DMS114 treated with DMSO at 0.1 percent for 48 hours (cell line): ENCODE measurements at regions not wholly inside any gene's neighbourhood (a gene's known extent, or its start where the extent isn't known, plus 50 kb on each side); places are given as distances from the start of the nearest gene placed in this dataset.

ENCODE experiments used
- DNase-seq: peaks from one replicate; lab custom pipeline; 2025; ENCODE audit not compliant: unreplicated experiment; lab: John Stamatoyannopoulos, UW

DNA sequence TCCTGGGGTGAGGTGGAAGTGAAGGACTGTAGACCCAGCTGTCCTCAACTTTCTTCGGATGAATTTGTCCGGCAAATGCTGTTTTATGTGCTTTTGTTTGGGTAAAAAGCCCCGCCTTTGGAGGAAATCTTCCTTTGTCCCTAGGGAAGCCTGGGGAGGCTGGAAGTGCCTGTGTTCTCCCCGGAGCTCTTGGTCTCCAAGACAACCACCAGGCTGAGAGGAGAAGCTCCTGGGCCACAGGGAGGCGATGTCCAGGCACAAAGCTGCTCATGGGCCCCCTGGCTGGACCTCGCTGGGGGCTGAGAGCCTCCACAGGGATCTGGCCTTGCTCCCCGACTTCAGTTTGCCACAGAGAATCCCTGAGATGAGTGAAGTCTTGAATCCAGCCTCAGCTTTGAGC, 293.1 kb upstream of the N4BP1 start:
- no peak for DNase-seq

DNA sequence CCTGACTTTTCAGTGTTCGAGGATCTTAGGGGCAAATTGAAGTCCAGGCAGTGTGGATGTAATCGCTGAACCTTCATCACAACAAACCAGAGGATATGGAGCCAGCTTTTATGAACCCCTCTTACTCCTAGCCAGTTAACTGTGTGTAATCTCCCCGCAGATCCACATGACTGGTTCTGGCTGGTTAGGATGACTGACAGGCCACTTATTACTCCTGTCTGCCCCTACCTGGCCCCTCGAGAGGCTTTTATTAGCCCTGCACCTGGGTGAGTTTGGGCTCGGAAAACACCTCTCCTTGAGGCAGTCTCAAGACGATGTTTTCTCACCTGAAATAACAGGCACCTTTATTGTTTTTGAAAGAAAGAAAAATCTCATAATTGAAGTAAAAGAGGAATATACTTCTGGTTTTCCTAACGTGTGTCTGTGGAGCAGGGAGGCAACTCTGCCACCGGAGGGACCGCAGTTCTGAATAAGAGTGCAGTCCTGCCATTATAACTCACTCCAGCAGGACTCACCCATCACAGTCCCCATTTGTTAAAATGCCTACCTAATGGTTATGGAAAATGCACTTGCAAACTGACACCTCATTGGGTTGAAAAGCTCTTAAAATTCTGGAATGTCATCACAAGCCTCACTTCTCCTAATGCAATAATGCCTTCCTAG, 291.9 kb upstream of the N4BP1 start:
- no peak for DNase-seq

DNA sequence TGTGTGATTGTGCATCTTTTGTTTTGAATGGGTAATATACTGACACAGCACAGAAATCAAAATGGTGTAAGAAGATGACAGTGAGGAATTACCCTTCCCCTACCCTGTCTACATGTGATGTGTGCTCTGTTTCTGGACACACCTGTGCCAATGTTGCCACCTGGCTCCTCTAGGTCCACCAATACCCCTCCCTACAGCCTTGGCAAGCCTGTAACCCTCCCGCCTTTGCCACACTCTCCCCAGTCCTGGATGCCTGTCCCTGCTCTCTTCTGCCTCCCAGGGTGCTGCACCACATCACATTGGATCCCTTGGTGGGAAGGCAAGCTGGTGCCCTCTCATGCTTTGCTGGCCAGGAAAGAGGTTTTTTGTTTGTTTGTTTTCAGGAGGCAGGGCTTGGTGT, 289.5 kb upstream of the N4BP1 start:
- DNase-seq: no peak

DNA sequence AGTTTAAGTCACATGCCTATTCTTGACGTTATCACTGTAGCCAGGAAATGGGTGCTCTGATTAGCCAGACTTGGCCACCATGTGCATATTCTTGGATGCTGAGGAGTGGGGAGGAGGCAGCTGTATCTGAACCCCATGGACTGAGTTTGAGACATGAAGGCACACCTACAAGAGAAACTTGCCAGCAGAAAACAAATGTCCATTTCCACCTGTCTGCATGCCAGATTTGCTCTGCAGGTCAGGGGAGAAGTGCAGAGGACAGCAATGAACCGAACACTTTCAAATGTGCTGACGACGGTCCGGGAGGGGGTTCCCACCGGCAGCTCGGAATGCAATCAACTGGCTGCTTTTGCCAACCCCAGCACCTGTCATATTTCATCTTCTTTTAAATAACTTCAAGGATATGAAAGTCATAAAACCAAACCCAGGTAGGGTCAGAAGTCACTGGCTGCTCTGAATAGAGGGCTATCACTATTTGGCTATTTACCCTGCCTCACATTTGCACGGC, 287.8 kb upstream of the N4BP1 start:
- no peak for DNase-seq

DNA sequence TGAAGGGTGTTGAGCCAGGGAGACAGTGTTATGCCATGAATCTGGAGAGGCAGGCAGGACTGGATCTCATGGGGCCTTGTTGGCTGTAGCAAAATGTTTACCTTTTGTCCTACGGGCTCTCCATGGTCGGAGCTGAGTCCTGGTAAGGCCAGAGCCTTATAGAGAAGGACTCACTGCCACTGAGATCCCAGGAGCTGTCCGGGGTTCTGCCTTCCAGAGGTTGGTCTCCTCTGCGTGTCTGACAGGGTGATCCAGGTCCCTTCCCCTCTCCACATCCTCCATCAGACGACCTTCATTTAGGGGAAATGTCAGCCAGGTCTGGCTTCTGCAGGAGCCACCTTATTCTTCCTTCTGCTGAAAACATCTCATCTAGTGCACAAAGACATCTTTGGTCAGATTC, 285.2 kb upstream of the N4BP1 start:
- no peak for DNase-seq

DNA sequence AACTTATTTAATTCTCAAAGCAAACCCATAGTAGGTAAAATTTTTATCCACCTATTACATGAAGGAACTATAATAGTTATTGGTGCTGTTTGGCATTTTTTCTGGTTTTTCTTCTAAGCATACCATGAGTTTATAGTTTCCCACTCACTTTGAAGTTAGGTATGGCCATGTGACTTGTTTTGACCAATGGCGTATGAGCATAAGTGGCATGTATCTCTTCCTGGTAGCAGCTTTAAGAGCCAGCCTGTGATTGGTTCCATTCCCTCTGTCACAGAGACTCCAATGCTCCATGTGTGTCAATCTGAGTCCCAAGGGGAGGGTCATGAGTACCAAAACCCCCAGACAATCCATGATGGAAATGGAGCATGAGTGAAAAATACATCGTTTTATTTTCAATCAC, 282.9 kb upstream of the N4BP1 start:
- no peak for DNase-seq

DNA sequence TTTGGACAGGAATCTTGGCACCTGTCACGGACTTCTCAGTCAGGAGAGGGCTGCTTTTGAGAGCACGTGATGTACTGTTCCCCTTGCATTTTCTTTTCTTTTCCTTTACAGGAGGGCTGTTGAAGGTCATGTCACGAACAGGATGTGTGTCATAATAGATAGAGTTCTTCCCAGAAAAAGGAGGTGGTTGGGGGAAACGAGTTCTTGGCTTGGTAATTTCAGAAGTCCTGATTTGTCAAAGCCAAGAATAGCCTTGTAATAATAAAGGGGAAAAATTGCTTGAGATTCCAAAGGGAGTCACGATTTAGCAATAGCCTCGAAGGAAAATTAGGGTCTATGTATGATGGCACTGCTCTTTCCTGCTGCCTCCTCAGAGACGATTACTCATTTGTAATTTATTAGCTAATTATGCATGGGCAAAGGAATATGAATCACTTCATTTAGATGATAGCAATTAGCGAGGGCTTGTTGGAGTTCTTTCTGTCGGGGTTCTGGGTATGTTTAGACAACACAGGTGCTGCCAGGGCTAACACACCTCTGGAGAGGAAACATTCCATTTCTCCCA, 277.7 kb upstream of the N4BP1 start:
- no peak for DNase-seq

DNA sequence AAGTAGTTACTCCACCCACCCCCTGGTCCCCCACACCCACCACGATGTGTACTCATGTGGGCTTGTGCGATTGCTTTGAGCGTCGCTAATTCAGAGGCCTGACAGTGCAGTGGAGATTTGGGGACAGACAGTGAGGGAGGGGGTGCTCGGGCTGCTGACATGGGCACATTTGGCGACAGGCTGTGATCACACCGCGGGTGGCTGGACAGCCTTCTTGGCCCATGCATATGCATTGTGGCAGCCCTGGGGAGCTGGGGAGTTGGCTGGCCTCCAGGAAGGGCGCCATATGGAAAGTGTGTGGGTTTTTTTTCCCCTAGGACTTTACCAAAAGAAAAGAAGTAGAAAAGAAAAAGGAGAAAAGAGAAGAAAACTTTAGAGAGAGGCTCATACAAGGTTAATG, 275.5 kb upstream of the N4BP1 start:
- DNase-seq: no peak

DNA sequence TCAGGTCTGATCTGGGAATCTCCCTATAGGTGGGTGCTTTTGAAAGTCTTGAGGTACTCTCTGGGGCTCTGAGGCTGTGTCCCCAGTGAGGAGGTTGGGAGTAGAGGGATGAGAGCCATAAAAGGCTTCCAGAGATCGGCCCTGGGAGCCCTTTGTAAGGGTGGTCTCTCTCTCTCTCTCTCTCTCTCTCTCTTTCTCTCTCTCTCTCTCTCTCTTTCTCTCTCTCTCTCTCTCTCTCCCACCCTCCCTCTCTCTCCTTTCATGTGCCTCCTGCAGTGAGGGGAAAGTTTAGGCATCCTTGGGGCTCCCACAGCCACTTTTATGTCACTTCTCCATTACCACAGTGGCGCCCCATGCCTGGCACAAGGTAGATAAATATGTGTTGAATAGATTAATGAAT, 271.3 kb upstream of the N4BP1 start:
- DNase-seq: no peak

DNA sequence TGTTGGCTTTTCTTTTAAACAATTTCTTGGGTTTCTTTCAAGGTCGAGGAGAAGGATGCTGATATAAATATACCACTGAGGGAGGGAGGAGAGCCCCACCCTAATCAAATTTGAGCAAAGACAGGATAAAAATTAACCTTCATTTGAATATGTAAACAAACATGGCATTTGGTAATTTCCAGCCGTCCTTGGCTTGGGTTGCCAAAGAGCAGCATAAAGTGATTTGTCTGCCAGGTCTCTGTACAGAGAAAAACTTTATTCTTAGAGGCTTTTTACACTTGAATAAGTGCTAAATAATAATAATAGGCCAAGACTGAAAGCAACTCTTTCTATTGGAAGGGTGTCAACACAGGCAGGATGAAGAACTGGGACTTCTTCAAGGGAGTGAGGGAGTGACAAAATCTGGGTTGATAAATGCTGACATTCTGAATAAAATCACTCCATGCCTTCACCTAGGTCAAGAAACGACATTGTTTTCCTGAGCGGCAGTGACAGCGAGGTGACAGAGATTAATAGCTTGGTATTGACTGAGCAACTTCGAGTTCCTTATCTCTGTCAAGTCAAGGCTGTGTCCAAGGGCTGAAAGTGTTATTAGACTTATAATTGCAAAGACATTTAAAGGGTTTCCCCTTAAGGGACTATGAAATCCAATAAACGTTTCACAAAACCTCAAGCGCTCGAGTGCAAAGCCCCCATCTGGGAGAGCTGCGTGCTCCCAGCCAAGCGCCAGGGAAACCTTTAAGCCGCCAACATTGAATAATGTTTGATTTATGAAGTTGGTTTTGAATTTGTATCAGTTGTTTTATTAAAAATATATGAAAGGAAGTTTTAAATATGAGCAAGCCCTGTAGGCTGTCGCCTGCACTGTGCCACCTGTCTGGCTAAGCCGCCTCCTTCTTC, 269.5 kb upstream of the N4BP1 start:
- DNase-seq: no peak

DNA sequence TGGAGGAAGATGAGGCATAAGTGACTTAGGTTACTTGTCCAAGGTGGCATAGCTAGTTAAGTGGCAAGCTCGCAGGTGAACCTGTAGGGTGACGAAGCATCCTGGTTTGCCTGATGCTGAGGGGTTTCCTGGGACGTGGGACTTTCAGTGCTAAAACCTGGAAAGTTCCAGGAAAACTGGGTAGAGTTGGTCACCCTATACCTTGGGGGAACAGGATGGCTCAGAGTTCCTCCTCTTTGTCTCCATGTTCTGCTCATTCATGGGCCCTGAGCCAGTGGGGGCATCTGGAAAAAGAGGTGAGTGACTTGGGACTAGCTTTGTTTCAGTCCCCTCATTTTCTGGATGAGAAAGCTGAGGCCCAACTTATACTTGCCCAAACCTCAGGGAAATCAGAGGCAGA, 268.0 kb upstream of the N4BP1 start:
- no peak for DNase-seq

DNA sequence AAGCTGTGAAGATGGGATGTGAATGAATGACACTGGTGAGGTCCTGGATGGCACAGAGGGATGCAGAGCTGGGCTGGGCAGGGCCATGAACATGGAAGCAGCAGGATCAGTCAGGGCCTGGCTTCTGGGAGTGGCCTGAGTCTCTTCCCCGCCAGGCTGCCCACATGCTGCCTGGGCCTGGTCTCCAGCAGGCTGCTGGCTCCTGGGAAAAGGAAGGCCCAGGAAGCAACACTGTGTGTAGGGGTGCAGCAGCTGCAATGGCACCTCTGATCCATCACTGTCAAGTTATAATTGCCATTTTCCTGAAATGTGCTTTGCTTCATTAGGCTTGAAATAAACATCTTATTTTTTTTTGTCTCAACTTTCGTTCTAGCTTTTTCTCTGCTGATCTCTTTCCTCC, 260.2 kb upstream of the N4BP1 start:
- no peak for DNase-seq

DNA sequence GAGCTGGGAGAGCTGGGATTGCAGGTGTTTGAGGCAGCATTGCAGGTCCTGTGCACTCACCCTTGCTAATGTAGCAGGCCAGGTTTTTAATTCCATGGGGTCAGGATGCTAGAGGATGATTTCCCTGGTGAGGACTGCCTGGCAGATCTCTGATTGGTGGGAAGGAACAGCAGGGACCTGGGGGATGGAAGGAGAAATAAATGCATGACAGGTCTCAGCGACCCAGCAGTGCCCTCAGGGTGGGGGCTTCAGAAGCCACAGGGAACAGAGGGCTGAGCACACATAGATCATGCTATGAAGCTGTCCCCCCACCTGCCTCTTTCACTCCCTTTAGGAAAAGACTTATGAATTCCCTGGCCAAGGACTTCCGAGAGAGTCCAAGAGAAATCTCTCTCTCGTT, 255.5 kb upstream of the N4BP1 start:
- no peak for DNase-seq

DNA sequence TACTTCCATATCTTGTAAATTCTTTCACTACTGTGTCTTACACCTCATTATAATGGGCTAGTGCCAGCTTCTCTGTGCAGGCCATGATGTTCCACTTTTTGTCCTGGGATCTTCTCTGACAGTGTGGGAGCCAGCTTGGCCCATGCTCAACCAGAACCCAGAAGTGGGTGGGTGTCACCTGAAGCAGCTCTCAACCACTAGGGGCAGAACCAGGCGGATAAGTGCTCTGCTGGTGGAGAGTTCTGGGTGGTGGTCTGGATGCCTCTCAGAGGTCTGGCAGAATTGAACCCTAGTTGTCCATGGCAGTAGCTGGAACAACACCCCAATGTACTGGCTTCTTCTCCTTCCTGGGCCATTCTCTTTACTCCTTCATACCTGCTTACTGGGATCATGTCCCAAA, 254.1 kb upstream of the N4BP1 start:
- no peak for DNase-seq

DNA sequence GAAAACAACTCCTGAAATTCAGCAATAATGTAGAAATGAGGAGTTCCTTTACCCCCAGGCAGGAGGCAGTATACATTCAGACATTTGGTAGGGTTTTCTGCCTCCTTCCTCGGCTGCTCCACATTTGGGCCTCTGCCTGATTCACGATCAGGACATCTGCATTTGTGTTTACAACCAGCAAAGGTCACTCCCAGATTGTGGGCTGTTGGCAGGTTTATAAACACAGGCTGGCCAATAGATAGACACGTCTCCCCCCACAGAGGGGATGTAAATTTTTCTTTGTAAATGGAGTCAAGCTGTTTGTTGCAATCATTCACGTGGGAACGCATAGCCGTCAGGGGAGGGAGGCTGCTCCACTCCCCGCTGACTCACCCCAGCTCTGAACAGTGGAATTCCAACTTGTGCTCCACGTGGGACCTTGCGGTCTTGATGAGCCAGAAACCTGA, 252.1 kb upstream of the N4BP1 start:
- no peak for DNase-seq

DNA sequence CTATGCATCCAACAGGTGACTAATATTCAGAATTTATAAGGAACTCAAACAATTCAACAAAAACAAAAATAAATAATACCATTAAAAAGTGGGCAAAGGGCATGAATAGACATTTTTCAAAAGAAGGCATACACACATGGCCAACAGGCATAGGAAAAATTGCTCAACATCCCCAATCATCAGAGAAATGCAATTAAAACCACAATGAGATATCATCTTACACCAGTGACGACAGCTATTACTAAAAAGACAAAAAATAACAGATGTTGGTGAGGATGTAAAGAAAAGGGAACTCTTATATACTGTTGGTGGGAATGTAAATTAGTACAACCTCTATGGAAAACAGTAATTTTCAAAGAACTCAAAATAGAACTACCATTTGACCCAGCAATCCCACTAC, 250.4 kb upstream of the N4BP1 start:
- DNase-seq: no peak

DNA sequence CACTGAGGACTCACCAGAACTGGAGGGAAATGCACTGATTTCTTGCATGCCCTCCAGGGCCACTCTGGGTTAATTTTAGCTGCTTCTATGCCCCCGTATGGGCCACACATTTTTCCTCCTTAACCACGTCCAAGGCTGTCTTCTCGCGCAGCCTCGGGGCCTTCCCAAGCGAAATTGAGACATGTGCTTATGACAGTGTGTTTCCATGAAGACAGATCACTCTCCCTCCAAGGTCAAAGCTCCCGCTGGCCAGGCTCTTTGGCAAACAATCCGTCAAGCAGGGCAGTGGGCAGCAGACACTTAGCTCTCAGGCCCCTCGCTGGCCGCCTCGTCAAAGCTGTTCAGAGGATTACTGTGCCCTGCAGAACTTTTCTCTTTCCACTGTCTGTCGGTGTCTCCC, 243.0 kb upstream of the N4BP1 start:
- no peak for DNase-seq

DNA sequence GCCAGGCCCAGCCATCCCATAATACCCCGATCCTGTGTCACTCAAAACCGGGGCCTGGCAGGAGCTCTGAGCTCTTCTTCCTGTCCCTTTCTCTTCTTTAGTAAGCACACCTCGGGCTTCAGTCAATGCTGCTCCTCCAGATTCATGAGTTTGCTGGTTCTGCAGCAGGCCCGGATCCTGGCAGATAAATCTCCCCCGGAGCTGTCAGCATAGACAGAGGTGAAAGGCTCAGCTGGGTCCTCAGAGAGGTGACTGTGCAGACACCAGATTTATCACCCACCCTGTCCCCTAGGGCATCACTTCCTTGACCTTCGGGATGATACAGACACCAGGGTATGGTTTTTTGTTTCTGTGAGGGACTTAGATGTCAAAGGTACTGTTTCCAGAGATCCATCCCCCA, 242.5 kb upstream of the N4BP1 start:
- no peak for DNase-seq

DNA sequence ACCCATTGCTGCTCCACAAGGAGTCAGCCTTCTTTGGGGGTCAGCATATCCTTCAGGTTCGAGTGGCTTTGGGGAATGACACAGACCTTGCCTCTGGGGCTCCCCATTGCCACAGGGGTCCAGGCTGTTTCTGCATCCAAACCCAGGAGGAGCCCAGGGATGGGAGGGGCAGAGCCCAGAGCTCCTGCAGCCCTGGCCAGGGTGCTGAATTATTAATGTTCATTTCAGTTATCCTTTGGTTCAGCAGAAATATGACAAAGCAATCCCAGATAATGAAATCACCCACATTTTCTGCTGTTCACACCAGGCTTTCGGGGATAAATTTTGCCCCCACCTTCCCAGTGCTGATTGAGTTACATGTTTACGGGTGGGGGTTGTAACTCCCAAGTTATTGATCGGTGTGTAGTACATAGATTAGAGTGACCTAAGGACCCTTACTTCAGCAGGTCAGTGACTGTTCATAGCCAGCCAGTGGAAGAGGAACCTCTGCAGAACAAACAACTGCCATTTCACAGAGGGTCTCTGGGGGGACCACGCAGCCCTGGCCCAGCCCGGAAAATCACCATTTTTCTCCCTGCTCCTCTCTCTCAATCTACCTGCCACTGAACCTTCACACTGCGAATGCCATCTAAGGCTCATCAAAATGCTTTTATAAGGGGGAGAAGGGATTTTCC, 240.3 kb upstream of the N4BP1 start:
- no peak for DNase-seq

DNA sequence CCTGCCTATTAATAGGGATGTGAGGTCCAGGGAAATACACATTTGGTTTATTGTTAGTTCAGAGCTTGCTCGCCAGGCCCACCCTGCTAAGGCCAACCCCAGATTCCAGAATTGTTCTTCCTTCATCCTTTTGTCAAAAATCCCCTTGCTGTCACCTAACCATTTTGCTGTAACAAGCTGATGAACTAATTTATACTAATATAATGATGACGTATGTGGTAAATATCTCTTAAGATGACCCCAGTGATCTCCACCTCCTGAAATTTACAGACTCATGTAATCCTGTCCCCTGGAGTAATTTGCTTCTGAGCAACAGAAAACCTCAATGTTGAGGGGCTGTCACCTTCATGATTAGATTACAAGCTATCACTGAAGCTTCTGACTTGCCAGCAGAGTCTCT, 236.3 kb upstream of the N4BP1 start:
- no peak for DNase-seq

DNA sequence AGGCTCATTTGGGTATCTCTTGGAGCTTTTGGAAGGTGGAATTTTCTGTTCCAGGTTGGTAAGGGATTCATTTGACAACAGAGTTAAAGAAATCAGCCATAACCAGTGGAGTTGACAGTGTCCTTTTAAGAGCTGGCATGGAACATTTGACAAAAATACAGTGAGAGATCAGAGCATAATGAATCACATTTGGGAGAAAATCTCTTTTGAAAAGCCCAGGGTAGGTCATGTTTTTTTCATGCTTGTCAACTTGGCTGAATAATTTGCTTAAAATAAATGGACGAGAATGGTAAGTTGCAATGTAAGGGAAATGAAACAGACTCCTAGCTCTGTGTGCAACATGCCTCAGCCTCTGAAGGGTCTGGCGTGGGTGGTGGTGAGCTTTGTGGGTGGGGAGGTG, 235.3 kb upstream of the N4BP1 start:
- DNase-seq: no peak

DNA sequence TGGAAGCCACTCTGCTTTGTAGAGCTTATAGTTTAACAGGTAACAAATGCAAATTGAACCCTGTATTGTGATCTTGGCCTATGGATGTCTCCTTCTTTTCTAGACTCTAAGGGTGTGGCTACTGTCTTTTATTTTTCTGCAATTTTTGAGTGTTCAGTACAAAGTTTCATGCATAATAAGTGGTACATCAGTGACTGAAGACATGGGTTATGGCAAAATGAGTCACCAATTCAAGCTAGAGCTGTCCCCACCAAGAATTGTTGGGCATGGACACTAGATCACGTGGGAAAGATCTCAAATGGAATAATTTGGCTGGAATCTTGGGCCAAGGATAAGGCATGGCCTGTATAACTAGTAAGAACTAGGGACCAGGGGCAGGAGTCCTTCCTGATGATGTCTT, 228.4 kb upstream of the N4BP1 start:
- no peak for DNase-seq
